GM12875 (cell line): ENCODE measurements at regions not wholly inside any gene's neighbourhood (a gene's known extent, or its start where the extent isn't known, plus 50 kb on each side); places are given as distances from the start of the nearest gene placed in this dataset.

Source experiments
- H3K4me3 ChIP-seq: one replicate; pipeline ENCODE4 v1.5.1; 2011; ENCODE audit warnings: low read depth, low read length, control low read depth
- TF ChIP-seq, protein P1 (sequence below): IDR thresholded peaks from 2 replicates; pipeline ENCODE4 v1.5.1; 2011; ENCODE audit warnings: low read depth, mild to moderate bottlenecking, control low read depth, inconsistent platforms, low read length, moderate library complexity, borderline replicate concordance; ENCODE audit not compliant: insufficient read depth

DNA sequence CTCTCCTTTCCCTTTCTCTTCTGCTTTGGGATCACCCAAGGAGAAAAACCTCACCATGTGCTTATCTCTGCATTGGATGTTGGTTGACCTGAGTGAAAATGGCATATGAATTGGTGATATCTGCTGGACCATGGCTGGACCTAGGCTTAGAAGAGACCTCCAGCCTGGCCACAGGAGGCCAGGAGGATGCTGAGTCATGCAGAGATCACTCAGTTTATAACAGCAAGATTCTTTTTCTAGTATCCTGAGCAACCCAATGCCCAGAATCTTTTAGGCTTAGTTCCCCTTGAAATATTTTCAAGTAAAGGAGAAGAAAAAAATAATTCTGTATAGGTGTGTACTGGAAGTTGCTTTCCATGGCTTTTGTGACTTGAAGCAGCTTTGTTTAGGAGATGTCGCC, 236.3 kb downstream of the KLF6 start:
- TF ChIP-seq, protein P1, sequence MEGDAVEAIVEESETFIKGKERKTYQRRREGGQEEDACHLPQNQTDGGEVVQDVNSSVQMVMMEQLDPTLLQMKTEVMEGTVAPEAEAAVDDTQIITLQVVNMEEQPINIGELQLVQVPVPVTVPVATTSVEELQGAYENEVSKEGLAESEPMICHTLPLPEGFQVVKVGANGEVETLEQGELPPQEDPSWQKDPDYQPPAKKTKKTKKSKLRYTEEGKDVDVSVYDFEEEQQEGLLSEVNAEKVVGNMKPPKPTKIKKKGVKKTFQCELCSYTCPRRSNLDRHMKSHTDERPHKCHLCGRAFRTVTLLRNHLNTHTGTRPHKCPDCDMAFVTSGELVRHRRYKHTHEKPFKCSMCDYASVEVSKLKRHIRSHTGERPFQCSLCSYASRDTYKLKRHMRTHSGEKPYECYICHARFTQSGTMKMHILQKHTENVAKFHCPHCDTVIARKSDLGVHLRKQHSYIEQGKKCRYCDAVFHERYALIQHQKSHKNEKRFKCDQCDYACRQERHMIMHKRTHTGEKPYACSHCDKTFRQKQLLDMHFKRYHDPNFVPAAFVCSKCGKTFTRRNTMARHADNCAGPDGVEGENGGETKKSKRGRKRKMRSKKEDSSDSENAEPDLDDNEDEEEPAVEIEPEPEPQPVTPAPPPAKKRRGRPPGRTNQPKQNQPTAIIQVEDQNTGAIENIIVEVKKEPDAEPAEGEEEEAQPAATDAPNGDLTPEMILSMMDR = no peak
- no peak overlapping the region for H3K4me3 ChIP-seq

DNA sequence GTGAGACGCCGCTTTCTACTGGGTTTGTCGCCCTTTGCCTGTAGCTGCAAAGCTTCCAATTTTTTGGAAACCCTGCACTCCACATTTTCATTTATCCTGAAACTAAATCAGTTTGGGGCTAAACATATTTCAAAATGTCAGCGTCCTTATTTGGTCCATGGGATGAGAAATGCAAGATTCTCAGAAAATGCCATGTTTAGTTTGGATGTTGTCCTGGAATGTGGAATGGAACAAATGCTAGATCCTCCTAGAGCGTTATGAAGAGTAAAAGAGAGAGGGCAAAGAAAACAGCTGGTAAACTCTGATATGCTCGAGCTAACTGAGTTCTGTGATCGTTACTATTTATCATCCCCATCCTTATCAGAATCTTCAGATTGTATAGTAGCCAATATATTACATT, 236.9 kb downstream of the KLF6 start:
- H3K4me3 ChIP-seq = no peak overlapping the region
- TF ChIP-seq, protein P1 = no peak

DNA sequence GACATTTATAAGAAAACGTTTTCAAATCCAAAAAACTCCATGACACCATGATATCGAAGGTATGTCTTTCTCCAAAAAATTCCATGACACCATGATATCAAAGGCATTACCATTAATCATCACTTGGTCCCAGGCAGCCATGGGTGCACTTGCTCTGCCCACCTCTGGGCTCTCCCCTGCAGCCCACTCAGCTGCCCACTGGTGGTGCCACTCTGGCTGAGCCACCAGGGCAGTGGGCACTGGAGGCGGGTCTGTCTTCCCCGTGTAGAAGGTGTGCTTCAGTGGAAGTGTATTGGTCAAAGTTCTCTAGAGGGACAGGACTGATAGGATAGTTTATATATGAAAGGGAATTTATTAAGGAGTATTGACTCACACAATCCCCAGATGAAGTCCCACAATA, 240.4 kb downstream of the KLF6 start:
- no peak overlapping the region for H3K4me3 ChIP-seq
- TF ChIP-seq, protein P1 = no peak

DNA sequence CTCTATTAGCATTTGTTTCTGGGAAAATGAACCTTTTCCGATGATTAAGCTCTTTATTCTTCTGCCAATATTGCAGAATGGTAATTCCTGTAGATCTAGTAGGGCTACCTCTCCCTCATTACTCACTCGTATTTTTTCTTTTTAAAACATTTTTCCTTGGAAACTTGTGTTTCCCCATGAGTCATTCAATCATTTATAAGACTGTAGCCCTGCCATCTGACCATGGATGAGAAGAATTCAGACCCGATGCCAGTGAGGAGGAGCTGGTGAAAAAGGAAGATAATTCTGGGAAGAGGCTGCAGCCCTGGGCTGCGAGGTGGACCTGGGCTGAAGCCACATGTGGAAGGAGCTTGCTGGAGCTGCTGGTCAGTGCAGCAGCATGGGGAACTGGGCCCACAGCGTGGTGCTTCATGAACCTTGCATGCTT, 242.8 kb downstream of the KLF6 start:
- TF ChIP-seq, protein P1 = no peak

DNA sequence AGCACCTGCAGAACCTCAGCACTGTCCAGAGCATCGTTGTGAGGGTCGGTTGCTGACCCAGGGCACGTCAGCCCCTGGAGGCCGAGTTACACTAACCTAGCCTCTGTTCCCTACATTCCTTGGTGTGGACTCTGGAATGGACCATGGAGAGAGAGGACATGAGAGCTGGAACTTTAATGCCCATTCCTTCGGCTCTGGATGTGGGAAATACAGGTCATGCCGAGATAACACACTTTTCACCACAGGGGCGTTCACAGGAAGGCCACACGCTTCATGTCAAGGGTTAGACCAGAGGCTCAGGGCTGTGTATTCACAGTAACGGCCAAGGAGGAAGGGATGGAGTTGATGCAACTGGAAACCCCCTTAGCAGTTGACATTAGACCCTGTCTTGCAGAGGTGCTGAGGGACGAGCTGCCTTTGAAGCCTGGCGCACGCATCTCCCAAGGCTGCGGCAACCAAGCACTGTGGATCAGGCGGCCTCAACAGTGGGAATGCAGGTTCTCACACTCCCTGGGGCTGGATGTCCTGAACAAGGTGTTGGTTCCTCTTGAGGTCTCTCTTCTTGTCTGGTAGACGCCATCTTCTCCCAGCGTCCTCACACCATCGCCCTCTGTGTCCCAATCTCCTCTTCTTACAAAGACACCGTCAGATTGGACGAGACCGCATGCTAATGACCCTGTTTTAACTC, 245.2 kb downstream of the KLF6 start:
- H3K4me3 ChIP-seq = no peak overlapping the region
- TF ChIP-seq, protein P1 = no peak

More for the DNA sequence above, 242.8 kb downstream of the KLF6 start:
- no peak overlapping the region for H3K4me3 ChIP-seq

DNA sequence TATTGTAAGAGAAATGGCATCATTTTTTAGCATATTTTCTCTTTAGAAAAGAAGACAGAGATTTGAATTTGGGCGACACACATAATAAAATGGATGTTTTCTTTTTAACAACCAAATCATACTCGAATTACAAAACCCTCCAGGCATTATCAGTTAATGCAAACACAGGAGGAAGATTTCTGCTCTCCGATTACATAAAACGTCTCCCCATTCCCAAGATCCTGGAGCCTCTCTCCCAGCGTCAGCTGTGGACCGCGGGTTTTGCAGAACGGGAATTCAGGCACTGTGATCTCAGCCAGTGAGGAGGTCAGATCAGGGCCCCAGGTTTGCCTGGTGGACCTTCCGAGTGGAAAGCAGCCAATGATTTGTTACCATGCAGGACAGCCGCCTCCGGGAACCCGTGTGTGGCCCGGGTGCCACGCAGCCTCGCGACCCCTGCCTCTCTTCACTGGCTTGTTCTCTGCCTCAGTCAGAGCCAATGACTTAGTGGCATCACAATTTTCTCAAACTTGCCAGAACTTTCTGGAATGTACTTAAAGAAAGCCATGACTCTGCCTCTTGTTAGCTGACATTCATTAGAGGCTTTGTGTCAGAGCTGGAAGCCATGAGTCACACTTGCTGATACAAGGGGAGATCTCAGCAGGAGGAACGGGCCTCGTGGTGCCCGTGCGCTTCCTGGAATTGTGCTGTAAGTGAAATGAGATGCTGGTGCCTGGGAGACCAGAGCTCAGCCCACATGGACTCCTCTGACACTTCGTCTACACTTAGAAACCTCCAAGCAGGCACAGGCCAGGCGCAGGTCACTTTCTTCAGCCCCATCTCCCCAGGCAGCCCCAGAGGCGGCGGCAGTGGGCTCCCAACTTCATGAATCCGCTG, 246.1 kb downstream of the KLF6 start:
- no peak overlapping the region for H3K4me3 ChIP-seq

More for the DNA sequence above, 246.1 kb downstream of the KLF6 start:
- TF ChIP-seq, protein P1 = no peak
